Natural killer cell (primary cell): ENCODE measurements at regions not wholly inside any gene's neighbourhood (a gene's known extent, or its start where the extent isn't known, plus 50 kb on each side); places are given as distances from the start of the nearest gene placed in this dataset.
"Not testable (repeated sequence)": the region's sequence is repeated elsewhere in the genome, so short reads cannot be mapped to it uniquely, and the experiment has no call there.

Experiments used
- ATAC-seq, 3 donors: fragments of 150-1000 bp in 2 of 3; fragments of 200-7000 bp in 1 of 3; cut with Tn5 transposase; 1 replicate in 1 of 3; 2 replicates in 2 of 3; pipeline ENCODE4 v1.10.0; 2021; ENCODE audit warnings: mild to moderate bottlenecking in 2 of 3, moderate library complexity in 2 of 3
- DNase-seq, 2 donors: peaks; one replicate each; pipeline versions ENCODE4 v3.0.0 to v3.0.0-alpha.2; 2013 to 2021; ENCODE audit warnings: mixed read lengths in 1 of 2
- H3K27ac ChIP-seq: one replicate; pipeline ENCODE4 v1.5.1; 2013; ENCODE audit warnings: mild to moderate bottlenecking, low read length
- H3K27me3 ChIP-seq: one replicate; pipeline ENCODE4 v1.6.1; 2013; ENCODE audit warnings: low read length; ENCODE audit not compliant: control insufficient read depth, insufficient read depth
- H3K36me3 ChIP-seq: one replicate; pipeline ENCODE4 v1.6.1; 2013; ENCODE audit warnings: low read length; ENCODE audit not compliant: control insufficient read depth, insufficient read depth
- H3K4me1 ChIP-seq: one replicate; pipeline ENCODE4 v1.6.1; 2013; ENCODE audit warnings: low read length; ENCODE audit not compliant: control insufficient read depth, insufficient read depth
- H3K4me3 ChIP-seq: one replicate; pipeline ENCODE4 v1.5.1; 2013; ENCODE audit warnings: low read length
- H3K9me3 ChIP-seq: one replicate; pipeline ENCODE4 v1.6.1; 2013; ENCODE audit warnings: low read length; ENCODE audit not compliant: control insufficient read depth, insufficient read depth
- H3K27ac Mint-ChIP-seq, 2 donors: one replicate each; pipeline ENCODE4 v1.8.0; 2022; ENCODE audit warnings: mild to moderate bottlenecking in 2 of 2, mixed read lengths in 2 of 2, moderate library complexity in 1 of 2
- H3K27me3 Mint-ChIP-seq, 2 donors: one replicate each; pipeline ENCODE4 v1.8.0; 2022; ENCODE audit warnings: low read depth in 2 of 2, mixed read lengths in 2 of 2
- H3K36me3 Mint-ChIP-seq: one replicate; pipeline ENCODE4 v1.8.0; 2022; ENCODE audit warnings: mixed read lengths
- H3K4me1 Mint-ChIP-seq, 2 donors: one replicate each; pipeline ENCODE4 v1.8.0; 2022; ENCODE audit warnings: mixed read lengths in 2 of 2
- H3K4me3 Mint-ChIP-seq: one replicate; pipeline ENCODE4 v1.8.0; 2022; ENCODE audit warnings: mild to moderate bottlenecking, moderate library complexity, mixed read lengths
- H3K9me3 Mint-ChIP-seq, 2 donors: one replicate each; pipeline ENCODE4 v1.8.0; 2022; ENCODE audit warnings: mixed read lengths in 2 of 2
- CTCF ChIP-seq: fragments of 200-600 bp; IDR thresholded peaks from one replicate; pipeline ENCODE4 v1.8.0; 2022; ENCODE audit warnings: antibody characterized with exemption
- WGBS: methylation state at CpG from one replicate; pipeline ENCODE4 v1.1.7; 2013; ENCODE audit warnings: missing lambda C conversion rate; ENCODE audit not compliant: insufficient coverage; 5-methylcytosine and 5-hydroxymethylcytosine counted together
- intact Hi-C: fragments of 100-400 bp; cut with micrococcal nuclease; formaldehyde crosslinking; loops from one replicate; pipeline ENCODE4 v1.14.2; 2022

DNA sequence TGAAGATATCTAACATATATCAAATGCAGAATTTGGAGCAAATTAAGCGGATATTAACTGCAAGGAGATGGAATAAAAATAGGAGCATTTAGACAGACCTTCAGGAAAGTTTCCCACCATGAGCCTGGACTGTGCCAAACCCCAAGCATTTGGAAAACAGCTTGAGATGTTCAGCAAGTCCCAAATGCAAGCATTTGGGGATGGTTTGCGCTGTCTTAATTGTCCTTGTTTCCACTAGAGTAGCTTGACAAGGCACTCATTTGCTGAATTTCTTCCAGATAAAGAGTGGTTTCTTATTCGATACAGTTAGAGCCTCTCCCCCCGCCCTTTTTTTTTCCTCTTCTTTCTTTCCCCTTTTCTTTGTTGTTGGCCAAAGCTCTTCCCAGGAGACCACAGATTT, 77.1 kb upstream of the CDC42EP3 start:
- intact Hi-C loops: no loop called here
- H3K4me1 ChIP-seq: no peaks in the 10 kb centered on the region
- DNase-seq (no peak), ATAC-seq (no peak)
- Mint-ChIP-seq H3K4me3 (no peak overlapping the region), H3K9me3 (no peaks in the 10 kb centered on the region), H3K27ac (no peak overlapping the region), H3K4me1 (no peaks in the 10 kb centered on the region), H3K36me3 (no peaks in the 10 kb centered on the region), H3K27me3 (no peaks in the 10 kb centered on the region)
- WGBS: 85% methylated on average over 4 of the region's 4 CpGs
- H3K27me3 ChIP-seq: no peaks in the 10 kb centered on the region
- H3K27ac ChIP-seq: no peak overlapping the region
- no peaks in the 10 kb centered on the region for H3K36me3 ChIP-seq
- no peak overlapping the region for H3K4me3 ChIP-seq
- TF ChIP-seq CTCF: no peak
- no peaks in the 10 kb centered on the region for H3K9me3 ChIP-seq

DNA sequence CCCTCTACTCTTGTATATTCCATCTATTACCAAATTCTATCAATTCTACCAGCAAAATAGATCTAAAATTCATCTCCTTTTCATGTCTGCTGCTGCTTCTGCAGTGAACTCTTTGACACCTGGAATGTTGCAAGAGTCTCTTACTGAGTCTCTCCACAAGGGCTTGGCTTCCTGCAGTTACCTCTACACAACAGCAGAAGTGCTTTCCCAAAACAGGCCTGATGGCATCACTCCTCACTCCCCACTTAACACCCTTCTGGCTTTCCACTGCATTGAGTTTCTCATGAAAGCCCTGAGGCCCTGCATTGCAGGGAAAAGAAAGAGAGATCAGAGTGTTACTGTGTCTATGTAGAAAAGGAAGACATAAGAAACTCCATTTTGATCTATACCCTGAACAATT, 78.8 kb upstream of the CDC42EP3 start:
- H3K27ac Mint-ChIP-seq, H3K9me3 Mint-ChIP-seq, H3K36me3 Mint-ChIP-seq, H3K27me3 Mint-ChIP-seq, H3K9me3 ChIP-seq, ATAC-seq, DNase-seq, H3K4me3 Mint-ChIP-seq, H3K27ac ChIP-seq, intact Hi-C loops, H3K4me3 ChIP-seq, H3K27me3 ChIP-seq, H3K4me1 ChIP-seq, H3K4me1 Mint-ChIP-seq, H3K36me3 ChIP-seq: not testable (repeated sequence)

DNA sequence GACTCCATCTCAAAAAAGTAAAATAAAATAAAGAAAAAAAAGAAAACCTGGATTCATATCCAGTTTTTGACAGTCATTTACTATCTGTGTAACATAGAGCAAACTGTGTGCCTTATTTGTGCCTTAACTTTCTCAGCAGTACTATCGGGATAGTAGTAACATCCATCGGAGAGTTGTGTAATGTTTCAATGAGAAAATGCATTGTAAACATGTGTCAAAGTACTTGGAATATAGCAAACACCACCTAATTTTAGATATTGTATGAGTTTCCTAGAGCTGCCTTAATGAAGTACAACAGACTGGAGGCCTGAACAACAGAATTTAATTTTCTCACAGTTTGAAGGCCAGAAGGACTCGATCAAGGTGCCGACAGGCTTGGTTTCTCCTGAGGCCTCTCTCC, 81.3 kb upstream of the CDC42EP3 start:
- Histone ChIP-seq H3K4me3 (no peak overlapping the region), H3K27me3 (no peaks in the 10 kb centered on the region), H3K36me3 (no peaks in the 10 kb centered on the region), H3K9me3 (no peaks in the 10 kb centered on the region), H3K4me1 (no peaks in the 10 kb centered on the region), H3K27ac (no peak overlapping the region)
- DNase-seq: no peak
- no peaks in the 10 kb centered on the region for H3K27me3 Mint-ChIP-seq
- H3K9me3 Mint-ChIP-seq: no peaks in the 10 kb centered on the region
- no peak overlapping the region for H3K27ac Mint-ChIP-seq
- intact Hi-C loops: no loop called here
- H3K4me1 Mint-ChIP-seq: no peaks in the 10 kb centered on the region
- H3K4me3 Mint-ChIP-seq: no peak overlapping the region
- no CpG with 5 or more reads among the region's 4 CpGs for WGBS
- no peaks in the 10 kb centered on the region for H3K36me3 Mint-ChIP-seq
- no peak for TF ChIP-seq CTCF
- no peak for ATAC-seq

DNA sequence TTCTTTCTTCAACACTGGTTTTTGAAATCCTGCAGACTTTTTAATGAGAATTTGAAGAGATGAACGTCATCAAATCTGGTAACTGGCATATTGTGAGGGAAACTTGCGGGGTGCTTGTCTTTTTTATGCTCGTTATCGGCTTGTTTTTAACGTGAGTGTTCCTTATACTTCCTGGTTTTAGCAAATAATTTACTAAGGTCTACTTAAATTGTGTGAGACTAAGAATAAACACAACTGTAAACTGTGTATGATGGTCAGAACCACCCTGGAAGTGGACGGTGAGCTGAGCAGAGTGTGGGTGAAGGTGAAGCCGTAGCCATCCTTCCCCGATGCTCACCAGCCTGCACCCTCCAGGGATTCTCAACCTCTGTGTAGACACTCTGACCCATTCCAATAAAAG, 82.3 kb upstream of the CDC42EP3 start:
- intact Hi-C loops: no loop called here
- Mint-ChIP-seq H3K4me1 (no peaks in the 10 kb centered on the region), H3K9me3 (no peaks in the 10 kb centered on the region), H3K27me3 (no peaks in the 10 kb centered on the region), H3K27ac (no peak overlapping the region), H3K4me3 (no peak overlapping the region), H3K36me3 (no peaks in the 10 kb centered on the region)
- H3K4me1 ChIP-seq: no peaks in the 10 kb centered on the region
- no peaks in the 10 kb centered on the region for H3K27me3 ChIP-seq
- no peaks in the 10 kb centered on the region for H3K9me3 ChIP-seq
- DNase-seq (no peak), ATAC-seq (no peak)
- 94% methylated on average over 7 of the region's 8 CpGs for WGBS
- TF ChIP-seq CTCF: no peak
- H3K4me3 ChIP-seq: no peak overlapping the region
- no peaks in the 10 kb centered on the region for H3K36me3 ChIP-seq
- no peak overlapping the region for H3K27ac ChIP-seq

DNA sequence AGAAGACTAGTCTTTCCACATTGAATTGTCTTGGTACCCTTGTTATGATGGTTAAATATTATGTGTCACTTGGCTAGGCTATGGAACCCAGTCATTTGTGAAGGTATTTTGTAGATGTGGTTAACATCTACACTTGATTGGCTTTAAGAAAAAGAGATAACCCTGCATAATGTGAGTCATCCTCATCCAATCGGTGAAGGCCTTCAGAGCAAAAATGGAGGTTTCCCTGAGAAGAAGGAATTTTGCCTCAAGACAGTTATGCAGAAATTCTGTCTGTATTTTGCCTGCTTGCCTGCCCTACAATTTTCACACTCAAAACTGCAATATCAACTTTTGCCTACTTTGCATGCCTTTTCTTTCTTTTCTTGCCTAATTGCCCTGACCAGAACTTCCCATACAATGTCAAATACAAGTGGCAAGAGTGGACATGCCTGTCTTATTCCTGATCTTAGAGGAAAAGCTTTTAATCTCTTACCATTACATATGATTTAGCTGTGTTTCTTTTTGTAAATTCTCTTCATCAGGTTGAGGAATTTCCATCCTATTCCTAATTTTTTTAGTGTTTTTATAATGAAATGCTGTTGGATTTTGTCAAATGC, 84.6 kb upstream of the CDC42EP3 start:
- H3K36me3 ChIP-seq, H3K4me1 Mint-ChIP-seq, H3K27me3 ChIP-seq, DNase-seq, H3K27ac ChIP-seq, intact Hi-C loops, H3K27ac Mint-ChIP-seq, H3K9me3 ChIP-seq, H3K4me3 ChIP-seq, H3K9me3 Mint-ChIP-seq, H3K36me3 Mint-ChIP-seq, H3K27me3 Mint-ChIP-seq, ATAC-seq, H3K4me1 ChIP-seq, H3K4me3 Mint-ChIP-seq: not testable (repeated sequence)
- WGBS: 95% methylated on average over 1 of the region's 1 CpG

GRCh38 chr2:37757456-37757855, 86.0 kb upstream of the CDC42EP3 start:
- ATAC-seq: not testable (repeated sequence)

More at GRCh38 chr2:37757456-37757855, 86.0 kb upstream of the CDC42EP3 start:
- DNase-seq, H3K4me3 ChIP-seq, H3K4me1 Mint-ChIP-seq, H3K36me3 Mint-ChIP-seq, intact Hi-C loops, H3K27me3 Mint-ChIP-seq, H3K9me3 ChIP-seq, H3K27me3 ChIP-seq, H3K4me1 ChIP-seq, H3K9me3 Mint-ChIP-seq, H3K4me3 Mint-ChIP-seq, H3K27ac ChIP-seq, H3K36me3 ChIP-seq, H3K27ac Mint-ChIP-seq: not testable (repeated sequence)
